ENCODE measurements at regions not wholly inside any gene's neighbourhood (a gene's known extent, or its start where the extent isn't known, plus 50 kb on each side); places are given as distances from the start of the nearest gene placed in this dataset.
"Not testable (repeated sequence)": the region's sequence is repeated elsewhere in the genome, so short reads cannot be mapped to it uniquely, and the experiment has no call there.

DNA sequence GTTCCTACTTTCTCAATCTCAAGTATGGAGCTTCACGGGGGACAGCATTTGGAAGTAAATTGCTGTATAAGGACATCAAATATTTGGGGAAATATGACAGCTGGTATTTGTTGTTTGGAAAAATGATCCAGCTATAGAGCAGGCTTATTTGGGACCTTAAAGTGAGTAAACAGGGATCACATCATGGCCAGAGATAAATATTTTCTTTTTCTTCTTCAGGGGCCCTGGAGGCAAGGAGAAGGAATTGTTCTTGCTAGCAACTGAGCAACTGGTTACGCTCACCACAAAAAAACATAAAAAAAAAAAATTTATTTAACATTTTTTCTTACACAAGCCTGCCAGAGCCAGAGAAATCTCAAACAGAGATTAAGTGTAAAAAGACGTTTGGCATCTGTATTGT lies 277.2 kb upstream of the UGT8 start:
- no peak overlapping the region for H3K27ac ChIP-seq
- TF ChIP-seq, protein P1, sequence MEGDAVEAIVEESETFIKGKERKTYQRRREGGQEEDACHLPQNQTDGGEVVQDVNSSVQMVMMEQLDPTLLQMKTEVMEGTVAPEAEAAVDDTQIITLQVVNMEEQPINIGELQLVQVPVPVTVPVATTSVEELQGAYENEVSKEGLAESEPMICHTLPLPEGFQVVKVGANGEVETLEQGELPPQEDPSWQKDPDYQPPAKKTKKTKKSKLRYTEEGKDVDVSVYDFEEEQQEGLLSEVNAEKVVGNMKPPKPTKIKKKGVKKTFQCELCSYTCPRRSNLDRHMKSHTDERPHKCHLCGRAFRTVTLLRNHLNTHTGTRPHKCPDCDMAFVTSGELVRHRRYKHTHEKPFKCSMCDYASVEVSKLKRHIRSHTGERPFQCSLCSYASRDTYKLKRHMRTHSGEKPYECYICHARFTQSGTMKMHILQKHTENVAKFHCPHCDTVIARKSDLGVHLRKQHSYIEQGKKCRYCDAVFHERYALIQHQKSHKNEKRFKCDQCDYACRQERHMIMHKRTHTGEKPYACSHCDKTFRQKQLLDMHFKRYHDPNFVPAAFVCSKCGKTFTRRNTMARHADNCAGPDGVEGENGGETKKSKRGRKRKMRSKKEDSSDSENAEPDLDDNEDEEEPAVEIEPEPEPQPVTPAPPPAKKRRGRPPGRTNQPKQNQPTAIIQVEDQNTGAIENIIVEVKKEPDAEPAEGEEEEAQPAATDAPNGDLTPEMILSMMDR (conservative IDR thresholded peaks at IDR 0.05): no peak
- no peak for TF ChIP-seq ZFX (IDR thresholded peaks at IDR 0.05)

DNA sequence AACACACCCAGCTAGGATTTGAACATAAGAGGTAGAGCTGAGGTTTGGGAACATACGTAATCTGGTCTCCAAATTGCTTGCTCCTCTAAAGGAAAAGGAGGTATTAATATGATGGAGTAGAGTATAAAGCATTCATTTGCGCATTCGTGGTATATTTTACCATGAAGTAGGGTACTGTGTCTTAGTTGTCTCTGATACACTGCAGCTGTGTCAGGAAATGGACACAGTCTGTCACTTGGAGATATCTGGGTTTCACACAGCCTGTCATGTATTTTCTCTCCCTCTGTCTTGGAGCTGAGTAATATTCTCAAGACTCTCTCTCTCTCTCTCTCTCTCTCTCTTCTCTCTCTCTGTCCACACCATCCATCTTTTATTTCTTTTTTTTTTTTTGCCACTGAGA lies 274.8 kb upstream of the UGT8 start:
- H3K27ac ChIP-seq: no peak overlapping the region
- TF ChIP-seq, protein P1 (conservative IDR thresholded peaks at IDR 0.05): no peak
- TF ChIP-seq ZFX (IDR thresholded peaks at IDR 0.05): no peak

DNA sequence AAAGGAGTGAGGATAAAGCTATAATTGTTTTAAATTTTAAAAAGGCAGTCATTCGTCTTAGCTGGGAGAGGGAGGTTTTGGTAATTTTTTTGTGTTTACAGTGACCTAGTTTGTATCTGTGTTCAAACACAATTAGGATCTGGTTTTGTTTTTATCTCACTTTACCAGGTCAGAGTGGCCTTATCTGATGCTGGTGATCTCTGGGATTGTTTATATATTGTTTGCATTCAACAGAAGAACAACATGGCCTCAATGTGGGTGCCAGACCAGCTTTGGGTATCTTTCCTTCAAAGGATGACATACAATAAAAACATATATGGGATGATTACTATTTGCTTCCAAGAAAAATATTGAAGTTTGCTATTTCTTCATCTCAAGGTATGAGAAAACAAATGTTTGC lies 272.2 kb upstream of the UGT8 start:
- TF ChIP-seq ZFX (IDR thresholded peaks at IDR 0.05): no peak
- TF ChIP-seq, protein P1 (conservative IDR thresholded peaks at IDR 0.05): no peak

DNA sequence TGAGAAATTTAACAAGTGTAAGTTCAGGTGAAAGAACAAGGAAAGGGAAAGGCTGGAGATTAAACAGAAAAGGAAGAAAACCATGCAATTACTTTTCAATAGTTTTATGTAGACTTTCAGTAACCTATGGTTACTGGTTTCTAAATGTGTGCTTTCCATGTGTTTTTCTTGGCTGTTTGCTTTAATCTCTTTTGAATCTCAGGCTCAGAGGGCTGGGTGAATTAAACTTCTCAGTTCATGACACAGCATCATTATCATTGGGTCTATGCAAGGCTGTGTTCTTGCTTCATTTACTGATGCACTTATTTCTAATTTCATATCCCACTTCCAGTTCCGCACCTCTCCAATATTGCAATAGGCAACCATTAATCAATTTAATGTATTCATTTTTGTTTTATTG lies 266.5 kb upstream of the UGT8 start:
- TF ChIP-seq, protein P1 (conservative IDR thresholded peaks at IDR 0.05): no peak
- no peak for TF ChIP-seq ZFX (IDR thresholded peaks at IDR 0.05)
- H3K27ac ChIP-seq: no peak overlapping the region

More for the DNA sequence above, 272.2 kb upstream of the UGT8 start:
- H3K27ac ChIP-seq: no peak overlapping the region

DNA sequence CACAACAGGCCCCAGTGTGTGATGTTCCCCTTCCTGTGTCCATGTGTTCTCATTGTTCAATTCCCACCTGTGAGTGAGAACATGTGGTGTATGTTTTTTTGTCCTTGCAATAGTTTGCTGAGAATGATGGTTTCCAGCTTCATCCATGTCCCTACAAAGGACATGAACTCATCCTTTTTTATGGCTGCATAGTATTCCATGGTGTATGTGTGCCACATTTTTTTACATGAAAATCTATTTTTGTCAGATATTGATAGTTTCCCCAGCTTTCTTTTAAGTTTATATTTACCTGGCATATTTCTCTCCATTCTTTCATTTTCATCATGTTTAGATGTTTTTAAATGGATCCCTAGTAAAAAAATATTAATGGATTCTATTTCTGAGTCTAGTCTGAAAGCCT lies 264.2 kb upstream of the UGT8 start:
- H3K27ac ChIP-seq: not testable (repeated sequence)

DNA sequence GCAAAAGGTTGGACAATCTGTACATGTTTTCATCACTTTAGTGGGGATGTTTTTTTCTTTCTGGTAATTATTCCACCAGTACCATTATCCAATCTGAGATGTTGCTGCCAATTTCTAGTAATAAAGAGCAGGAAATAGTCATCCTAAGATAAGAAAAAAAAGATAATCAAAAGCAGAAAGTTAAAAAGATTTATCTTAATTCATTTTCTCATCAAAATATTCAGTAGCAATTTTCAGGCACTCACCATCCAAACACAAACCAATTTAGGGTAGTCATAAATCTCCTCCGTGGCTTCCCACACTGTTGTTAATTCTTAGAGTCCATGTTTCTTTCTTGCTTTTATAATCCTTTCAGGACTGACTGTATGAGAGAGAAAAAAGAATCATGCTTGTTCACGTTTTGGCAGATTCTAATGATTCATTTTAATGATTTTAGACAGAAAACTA lies 263.7 kb upstream of the UGT8 start:
- TF ChIP-seq, protein P1 (conservative IDR thresholded peaks at IDR 0.05): no peak
- TF ChIP-seq ZFX (IDR thresholded peaks at IDR 0.05): no peak

DNA sequence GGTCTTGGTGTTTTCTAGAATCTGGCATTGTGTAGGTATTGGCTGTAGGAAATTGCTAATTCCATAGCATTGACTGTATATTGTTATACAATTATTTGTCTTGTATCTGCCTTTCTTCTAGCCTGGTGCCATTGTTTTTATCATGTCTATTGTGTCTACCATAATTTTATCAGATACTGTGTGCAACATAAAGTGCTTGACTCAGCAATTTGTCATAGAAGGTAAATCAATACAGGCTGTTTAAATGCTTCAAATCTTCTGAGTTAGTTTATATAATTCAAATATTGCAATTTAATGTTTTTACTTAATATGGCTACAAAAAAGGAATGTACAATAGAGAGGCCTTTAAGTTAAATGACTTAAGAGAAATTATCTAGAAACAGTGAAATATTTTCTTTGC lies 263.3 kb upstream of the UGT8 start:
- TF ChIP-seq ZFX (IDR thresholded peaks at IDR 0.05): no peak
- TF ChIP-seq, protein P1 (conservative IDR thresholded peaks at IDR 0.05): no peak
- H3K27ac ChIP-seq: no peak overlapping the region

More for the DNA sequence above, 263.7 kb upstream of the UGT8 start:
- no peak overlapping the region for H3K27ac ChIP-seq

DNA sequence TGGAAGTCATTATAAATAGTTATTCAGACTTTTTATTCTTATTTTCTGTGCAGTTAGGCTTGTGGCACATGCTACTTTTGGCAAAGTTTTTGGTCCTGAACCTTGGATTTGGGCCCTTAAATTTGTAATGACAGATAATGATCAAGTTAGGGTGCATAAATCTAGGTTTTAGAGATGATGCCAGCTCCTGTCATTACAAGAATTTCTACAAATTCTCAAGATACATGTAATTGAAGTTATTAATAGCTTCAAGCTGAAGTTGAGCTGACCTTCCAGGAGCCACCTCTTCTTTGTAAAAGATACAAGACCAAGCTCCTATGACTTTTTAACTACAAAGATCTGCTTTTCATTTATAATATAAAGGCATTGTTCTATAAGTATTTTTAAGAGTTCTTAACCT lies 255.6 kb upstream of the UGT8 start:
- TF ChIP-seq, protein P1 (conservative IDR thresholded peaks at IDR 0.05): no peak
- TF ChIP-seq ZFX (IDR thresholded peaks at IDR 0.05): no peak
- no peak overlapping the region for H3K27ac ChIP-seq
